Stimulated activated CD4-positive, alpha-beta T cell treated with anti-CD3 and anti-CD28 coated beads, Interleukin-12 subunit alpha, Interleukin-12 subunit beta, amount 100 ng/mL, for 24 hours (primary cell): ENCODE measurements at regions not wholly inside any gene's neighbourhood (a gene's known extent, or its start where the extent isn't known, plus 50 kb on each side); places are given as distances from the start of the nearest gene placed in this dataset.

Experiments
- DNase-seq, 2 experiments: peaks; one replicate each; pipeline ENCODE4 v3.0.0-alpha.2; 2020; ENCODE audit warnings: low read depth in 2 of 2

DNA sequence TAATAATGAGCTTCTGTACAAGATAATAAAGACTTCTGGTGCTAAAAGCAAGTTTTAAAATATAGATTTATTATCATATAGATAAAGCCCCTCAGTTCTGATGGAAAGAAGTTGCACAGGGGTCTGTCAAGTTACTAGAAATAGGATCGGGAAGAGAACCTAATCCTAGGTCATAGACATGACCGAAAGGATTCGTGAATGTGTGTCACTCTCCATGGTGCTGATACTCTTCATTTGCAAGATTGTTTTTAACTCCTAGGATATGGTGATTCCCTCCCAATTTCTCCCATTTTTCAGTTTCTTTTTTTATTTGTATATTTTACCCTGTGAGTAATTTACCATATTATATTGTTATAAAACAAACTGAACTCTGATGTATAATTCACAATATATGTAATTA is 58.9 kb upstream of the CTNNA2 start:
- DNase-seq: no peak

DNA sequence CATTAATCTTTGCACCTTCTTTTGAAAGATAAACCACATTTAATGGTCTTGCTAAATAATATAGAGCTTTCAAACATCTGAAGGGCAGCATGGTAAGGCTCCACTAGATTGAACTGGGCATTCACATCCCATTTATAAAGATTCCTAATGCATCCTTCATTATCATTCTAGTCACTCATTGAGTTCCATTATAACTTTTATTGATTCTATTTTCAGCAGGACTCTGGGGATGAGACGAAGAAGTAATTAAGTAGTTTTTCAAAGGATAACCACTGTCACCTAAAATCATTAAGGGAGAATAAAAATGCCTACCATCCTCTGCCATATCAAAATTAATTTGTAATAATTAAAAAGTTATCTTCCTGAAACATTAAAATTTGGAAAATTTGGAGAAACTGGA is 60.2 kb upstream of the CTNNA2 start:
- no peak for DNase-seq

DNA sequence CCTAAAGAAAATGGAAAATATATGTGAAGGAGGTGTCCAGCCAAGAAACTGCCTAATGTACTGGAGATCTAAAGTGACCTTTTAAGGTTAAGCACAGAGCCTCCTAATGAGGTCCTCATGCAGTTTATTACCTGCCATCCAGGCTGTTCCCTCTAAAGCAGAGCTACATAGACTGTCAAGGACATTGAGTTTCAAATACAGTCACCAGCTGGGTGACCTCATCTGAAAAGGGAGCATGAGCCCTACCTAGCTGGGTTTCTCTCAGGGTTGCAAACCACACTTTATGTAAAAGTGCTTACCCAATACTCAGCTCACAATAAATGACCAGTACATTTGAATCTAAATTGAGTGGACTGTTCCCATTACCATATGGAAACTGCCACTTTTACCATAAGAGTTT is 65.4 kb upstream of the CTNNA2 start:
- DNase-seq: no peak

DNA sequence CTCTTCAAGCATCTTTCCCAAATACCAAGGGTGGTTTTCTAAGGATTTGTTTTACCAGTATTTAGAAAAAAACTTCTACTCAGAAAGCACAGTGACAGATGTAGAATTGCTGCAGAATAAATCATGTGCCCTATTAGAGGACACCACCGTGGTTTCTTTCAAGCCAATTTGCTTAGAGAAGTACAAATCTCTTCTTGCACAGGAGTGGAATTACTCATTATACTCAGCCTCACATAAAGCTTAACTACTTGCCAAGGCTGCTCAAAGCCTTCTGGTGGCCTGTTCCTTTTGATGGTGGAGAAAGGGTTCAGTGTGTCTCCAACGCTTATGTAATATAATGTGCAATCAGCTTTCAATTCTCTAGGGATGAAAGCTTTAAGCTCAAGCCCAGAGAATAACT is 66.5 kb upstream of the CTNNA2 start:
- no peak for DNase-seq

DNA sequence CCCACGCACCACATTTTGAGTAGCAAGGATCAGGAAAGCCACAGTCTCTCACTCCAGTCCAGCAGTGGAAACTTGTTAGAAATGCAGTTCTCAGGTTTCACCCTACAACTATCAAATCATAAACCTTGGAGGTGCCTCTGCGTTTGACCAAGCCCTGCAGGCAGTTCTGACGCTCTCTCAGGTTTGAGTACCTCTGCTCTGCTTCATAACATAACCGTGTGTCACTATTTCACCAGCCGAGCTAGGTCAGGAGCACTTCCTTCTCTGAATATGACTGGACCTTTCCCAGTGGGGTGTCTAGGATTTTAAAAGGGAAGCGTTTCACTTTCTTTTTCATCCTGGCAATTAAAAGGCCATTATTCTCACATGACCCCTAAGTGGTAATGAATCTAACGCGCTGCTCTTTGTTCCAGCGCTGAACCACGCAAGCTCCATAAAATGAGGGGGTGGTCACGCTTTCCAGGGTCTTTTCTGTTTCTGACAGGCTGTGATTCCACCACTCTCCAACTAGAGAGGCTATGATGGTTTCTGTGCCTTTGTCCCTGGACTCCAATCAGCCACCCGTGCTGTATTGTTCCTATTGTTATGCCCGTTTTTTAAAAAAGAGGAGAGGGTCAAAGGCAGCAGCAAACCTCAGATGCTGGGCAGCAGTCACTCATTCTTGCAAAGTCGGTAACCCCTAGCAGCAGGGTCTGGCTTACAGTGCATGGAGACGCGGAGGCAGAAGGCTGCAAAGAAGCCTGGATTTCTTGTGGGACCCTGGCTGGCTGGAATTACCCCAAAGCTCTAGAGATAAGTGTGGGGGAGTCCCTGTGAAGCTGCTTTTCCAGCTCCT is 75.2 kb upstream of the CTNNA2 start:
- no peak for DNase-seq

DNA sequence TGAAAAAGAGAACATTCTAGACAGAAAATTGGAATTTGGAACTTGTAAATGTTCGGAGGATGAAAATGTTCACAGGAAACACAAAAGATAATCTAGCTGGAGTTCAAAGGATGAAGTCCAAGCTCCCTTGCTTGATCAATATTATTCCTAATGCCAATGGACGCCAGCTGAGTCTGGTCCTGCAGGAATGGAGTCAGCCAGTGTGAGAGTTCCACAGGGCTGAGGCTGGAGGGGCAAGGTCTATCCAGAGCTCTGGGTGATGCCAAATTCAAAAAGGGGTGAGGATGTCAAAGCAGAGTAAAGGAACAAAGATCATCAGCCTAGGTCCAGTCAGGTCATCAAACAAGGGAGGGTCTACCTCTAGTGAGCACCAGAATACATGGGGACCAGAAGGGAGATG is 78.5 kb upstream of the CTNNA2 start:
- no peak for DNase-seq

DNA sequence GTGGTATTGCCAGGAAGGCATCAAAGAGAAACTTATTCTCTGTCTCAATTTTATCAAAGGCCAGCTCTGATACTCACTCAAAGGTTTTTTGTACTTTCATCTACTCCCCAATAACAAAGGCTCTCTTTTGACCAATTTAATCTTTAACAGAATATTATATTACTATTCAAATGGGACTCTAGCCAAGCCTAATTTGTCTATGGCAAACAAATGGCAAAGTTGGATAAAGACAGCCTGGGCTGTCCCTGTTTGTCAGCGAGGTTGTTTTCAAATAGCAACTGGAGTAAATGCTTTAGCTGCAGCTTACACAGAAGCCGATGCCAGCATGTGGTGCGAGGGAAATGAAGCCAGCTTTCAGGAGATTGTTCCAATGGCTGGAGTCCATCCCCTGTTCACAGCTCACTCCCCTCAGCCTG is 80.1 kb upstream of the CTNNA2 start:
- DNase-seq: no peak

DNA sequence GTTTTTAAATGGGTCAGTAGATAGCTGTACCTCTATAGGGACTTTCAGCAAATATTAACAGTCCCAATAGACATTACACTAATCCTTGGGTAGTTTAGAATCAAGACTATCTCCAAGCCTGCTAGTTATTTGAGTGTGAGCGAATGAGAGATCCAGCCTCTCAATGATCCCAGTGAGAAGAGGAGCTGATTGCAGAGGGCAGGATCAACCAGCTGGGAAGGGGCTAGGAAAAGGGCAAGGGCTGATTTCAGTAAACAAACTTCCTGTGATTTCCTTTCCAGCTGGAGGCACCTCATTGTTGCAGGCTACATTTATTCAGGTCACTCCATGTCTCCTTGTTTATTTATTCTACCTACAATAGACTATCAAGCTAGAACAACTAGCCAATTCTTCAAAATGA is 84.1 kb upstream of the CTNNA2 start:
- no peak for DNase-seq

DNA sequence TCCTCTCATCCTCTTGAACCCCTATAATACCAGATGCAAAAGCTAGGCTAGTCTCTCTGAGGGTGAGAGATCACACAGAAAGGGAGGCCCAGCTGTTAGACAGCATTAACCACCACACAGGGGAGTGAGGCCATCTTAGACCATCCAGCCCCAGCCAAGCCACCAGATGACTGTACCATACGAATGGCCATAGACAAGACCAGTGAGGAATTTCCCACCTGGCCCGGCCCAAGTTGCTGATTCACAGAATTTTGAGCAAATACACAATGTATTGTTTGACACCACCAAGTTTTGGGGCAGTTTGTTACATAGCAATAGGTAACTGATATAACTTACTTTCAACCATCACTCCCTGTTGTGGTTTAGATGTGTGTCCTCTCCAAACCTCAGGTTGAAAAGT is 98.2 kb upstream of the CTNNA2 start:
- no peak for DNase-seq

DNA sequence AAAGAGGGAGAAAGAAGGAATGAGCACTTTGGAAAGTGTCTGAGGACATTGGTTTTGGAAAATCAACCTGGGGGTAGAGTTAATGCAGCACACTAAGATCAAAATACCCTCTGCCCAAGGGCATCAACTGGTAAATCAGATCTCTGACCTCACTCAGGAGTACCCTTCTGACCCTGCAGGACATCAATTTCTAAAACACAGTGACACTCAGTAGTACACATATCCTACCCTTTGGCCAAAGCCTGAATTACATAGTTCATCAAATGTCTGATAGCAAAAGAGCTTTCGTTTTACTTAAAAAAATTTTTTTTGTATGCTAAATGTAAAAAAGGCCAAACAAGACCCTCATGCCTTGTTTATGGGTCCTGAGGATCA is 118.4 kb upstream of the CTNNA2 start:
- no peak for DNase-seq

DNA sequence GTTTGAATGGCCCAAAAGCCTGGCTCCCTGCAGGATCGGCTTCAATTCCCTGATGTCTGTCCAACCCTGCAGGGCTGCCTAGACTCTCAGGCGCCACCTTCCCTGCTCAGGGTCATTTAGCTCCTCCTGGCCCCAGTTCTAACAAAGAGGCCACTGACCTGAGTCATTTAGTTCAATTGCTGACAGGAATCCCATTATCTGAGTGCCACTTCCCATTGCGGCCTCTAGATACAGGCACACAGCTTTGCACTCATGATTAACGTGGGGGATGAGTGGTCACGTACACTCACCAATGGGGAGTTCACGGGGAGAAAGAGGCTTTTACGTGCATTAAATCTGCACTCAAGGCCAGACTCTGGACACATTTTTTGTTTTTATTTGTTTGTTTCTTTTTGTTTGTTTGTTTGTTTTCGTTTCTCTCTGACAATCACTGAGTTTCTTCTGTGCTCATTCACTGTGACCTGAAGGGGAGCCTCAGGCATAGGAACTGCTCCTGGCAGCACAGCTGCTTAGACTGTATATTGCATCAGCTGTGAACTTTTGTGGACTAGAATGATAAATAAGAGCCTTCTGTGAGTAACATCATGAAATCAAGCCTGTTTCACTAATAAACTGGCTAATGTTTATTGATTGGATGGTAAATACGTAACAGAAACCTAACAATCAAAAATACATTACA is 118.9 kb upstream of the CTNNA2 start:
- no peak for DNase-seq

DNA sequence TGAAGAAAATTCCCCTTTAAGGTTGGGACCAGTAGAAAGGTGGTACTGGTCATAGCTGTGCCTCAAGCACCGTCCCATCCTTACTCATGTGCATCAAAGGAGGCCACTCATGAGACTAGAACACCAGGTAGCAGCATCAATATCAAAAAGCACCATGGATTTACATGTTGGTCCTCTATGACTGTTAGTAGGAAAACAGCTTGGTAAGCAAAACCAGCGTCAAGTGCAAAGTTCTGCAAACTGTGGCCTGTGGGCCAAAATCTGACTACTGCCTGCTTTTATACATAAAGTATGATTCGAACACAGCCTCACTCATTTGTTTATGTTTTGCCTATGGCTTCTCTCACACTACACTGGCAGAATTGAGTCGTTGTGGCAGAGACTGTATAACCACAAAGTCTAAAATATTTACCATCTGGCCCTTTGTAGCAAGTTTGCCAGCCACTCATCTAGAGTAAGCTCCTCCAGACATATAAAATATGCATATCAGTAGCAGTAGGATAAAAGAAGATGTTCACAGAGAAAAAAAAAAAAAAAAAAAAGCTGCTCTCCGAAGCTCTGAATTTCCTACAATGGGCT is 119.7 kb upstream of the CTNNA2 start:
- DNase-seq: no peak

DNA sequence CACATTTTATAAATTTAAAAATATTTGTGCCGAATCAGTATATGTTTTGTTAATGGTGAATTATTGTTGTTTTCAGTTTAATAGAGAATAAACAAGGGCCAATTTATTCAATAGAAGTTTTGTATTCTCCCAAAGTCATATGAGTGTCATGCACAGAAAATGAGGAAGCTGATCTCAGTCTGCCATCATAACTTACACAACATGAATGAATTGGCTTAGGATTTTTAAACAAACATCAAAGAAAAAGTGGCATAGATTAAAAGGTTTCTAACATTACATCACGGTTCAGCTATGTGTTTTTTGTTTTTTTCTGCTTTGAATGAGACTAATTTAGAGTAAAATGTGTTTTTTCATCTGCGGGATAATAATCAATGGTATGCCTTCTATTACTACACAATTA is 123.4 kb upstream of the CTNNA2 start:
- no peak for DNase-seq

DNA sequence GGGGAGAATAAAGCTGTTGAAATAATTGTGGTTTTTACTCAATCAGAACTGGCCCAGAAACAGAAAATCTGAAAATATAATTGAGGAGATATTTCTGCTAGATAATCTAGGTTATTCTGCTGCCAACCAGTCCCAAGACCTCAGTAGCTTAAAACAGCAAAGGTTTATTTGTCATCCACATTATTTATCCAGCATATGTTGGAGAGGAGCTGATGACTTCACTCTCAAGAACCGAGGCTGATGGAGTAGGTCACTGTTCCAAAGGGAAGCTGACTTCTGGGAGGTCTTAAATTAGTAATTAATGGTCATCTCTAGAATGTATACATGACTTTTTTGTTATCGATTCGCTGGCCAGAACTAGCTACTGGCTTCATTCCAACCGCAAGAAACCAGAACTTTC is 124.8 kb upstream of the CTNNA2 start:
- DNase-seq: no peak

DNA sequence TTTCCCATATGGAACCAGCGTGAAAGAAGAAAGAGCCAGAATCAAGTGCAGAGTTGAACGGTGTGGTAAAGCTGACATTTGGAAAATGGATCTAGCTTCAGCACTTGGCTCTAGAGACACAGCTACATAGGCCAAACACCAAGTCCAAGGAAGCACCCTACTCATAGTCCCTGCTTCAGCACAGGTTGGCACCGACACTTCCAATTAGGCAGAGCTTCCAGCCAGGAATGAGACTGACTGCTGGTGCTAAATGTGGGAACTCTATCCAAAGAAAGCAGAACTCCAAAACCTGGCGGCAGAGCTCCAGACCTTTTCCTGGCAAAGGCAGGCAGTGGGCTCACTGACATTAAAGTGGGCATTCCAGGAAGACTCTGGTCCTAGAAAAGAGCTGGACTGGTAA is 125.4 kb upstream of the CTNNA2 start:
- no peak for DNase-seq

DNA sequence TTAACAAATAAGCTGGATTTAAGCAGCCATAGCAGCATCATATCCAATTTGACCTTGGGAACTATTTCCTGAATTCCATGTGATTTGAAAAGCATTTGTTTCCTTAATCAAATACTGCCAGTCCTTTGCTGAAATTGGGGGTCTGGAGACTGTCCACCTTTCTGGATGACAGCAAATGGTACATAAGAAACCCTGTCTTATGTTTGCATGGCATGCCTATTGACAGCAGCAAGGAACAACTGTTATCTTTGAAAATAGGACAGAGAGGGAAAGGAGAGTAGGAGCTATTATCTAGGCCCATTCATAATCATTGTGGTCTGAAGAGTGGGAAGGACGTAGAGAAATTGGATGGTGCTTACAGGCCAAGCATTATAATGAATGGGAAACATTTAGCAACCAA is 129.2 kb upstream of the CTNNA2 start:
- no peak for DNase-seq

DNA sequence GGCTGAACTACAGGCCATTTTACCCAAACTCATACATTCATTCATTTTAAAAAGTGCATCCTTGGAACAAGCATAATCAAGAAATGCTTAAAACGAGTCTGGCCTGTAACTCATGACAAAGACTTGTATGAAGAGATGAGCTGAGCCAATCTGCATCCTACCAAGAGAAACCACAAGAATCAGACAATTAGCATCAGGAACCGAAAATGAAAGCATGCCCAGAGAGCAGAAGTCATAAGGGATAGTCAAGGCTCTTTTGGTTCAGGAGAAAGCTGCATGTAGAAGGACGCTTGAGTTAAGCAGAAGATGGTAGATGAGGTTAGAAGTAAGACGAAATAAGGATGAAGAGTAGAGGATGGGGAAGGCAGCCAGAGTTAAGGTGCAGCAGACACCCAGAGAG is 137.0 kb upstream of the CTNNA2 start:
- DNase-seq: no peak

DNA sequence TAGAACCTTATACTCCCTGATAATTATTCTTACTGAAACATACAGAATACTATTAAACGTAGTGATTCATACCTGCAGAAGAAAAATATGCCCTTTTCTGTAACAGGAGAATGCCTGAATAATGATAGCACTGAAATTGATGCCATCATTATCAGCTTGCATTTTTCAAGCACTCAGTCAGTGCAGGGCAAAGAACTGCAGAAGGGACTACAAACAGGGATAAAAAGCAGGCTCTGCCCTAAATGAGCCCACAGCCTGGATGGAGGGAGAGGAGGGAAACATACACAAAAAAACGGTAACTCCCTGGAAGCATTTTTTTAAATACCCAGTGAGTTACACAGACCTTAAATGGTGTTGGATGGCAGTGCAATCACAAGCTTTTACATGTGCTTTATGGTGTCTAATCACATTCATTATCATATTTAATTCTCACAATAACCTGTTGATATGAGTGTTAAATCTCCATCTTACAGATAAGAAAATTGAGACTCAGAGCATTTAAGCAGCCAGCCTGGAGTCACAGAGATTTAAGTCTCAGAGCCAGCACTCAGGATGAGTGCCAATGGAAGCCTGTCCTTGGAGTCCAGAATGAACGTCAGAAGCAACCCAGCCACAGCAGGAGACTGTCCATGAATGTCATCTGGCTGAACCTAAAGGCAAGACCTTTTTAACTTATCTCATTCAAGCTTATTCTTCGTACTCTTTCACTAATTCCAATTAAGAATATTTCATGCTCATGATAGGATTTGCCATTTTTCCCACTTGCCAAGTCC is 139.3 kb upstream of the CTNNA2 start:
- DNase-seq: no peak

DNA sequence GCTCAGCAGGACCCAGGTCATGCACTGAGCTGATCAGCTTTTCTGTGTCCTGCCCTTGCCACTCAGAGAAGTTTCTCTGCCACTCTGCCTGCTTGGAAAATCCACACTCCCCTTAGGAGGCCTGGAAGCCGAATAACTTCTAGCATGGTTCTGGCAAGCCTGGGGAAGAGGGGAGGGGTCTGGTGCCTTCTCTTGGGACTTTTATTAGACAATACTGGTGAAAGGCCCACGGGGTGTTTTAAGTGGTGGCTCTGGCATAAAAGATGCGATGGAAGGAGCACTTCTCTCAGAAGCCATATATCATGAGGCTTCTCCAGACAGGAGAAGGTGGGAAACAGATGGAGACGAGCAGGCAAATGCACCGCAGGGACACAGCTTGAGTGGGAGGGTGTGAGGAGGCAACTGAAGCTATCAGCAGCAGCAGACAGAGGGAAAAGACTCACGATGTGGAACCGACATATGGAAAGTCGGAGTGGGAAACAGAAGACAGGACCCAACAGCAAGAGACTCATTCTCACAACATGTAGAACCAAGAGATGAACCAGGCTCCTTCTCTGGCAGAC is 141.8 kb upstream of the CTNNA2 start:
- DNase-seq: no peak

DNA sequence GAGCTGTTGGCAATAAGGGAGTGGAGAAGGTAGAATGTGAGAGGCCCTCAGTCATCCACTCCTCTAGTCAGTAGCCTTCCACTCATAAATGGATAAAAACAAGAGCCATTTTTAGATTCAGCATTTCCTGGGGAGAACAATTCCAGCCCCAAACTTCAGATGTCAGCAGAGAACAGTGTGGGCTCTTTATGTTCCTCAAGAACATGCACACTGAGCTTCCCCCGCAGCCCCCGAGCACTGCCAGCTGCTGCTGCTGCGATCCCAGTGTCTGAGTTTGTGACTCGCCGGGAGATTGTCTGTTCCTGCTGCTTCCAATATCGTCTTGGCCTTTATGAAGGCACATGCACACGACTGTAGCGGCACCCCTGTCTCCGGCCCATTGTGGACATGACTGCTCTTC is 143.7 kb upstream of the CTNNA2 start:
- DNase-seq: no peak

DNA sequence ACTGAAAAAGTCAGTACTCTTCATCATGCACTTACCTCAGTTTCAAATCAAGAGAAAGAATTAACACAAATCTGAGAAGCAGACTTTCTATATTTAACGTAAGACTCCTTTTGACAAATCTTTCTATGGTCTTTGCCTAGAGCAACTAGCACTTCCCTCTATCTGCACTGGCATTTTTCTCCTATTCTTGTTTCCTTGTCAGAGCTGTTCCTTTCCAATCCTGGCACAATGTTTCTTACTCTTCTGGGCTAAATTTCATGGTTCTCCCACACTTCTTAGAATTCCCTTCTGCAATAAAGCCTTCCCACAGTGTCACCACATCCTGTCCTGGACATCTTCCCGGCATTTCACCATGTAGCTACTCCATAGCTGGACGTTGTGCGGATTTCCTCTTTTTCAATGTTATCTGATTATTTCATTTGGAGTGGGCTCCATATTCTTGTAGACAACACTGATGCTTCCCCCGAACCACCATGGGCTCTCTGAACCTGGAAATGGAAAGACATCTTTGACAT is 144.7 kb upstream of the CTNNA2 start:
- no peak for DNase-seq

DNA sequence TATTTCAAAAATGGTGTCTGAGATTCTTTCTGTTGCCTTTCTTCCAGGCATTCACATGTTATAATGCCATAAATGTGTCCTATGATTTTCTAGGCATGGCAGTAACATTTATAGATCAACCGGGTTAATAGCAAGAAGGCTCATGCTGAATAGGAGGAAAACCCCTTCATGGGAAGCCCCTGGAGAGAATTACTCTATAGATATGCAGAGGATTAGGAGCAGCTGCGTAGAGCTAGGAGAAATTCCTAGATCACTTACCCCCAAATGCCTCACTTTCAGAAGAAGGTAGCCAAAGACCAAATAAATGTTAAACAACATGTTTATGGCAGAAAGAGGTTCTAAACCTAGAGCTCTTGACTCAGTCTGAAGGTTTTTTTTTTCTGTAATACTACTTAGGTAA is 153.4 kb upstream of the CTNNA2 start:
- DNase-seq: no peak
